Mesothelial cell of epicardium (in vitro differentiated cells): ENCODE measurements at regions not wholly inside any gene's neighbourhood (a gene's known extent, or its start where the extent isn't known, plus 50 kb on each side); places are given as distances from the start of the nearest gene placed in this dataset.

ENCODE experiments used
- DNase-seq, 2 experiments: peaks; one replicate each; pipeline ENCODE4 v3.0.0; 2021; ENCODE audit warnings: low spot score in 2 of 2; ENCODE audit not compliant: unreplicated experiment in 2 of 2
- H3K27ac Mint-ChIP-seq: 2 replicates; pipeline ENCODE4 v1.8.0; 2021; ENCODE audit warnings: mixed read lengths
- H3K27me3 Mint-ChIP-seq: 2 replicates; pipeline ENCODE4 v1.8.0; 2021; ENCODE audit warnings: low read depth, mixed read lengths
- H3K36me3 Mint-ChIP-seq: 2 replicates; pipeline ENCODE4 v1.8.0; 2021; ENCODE audit warnings: mixed read lengths
- H3K4me1 Mint-ChIP-seq: 2 replicates; pipeline ENCODE4 v1.8.0; 2021; ENCODE audit warnings: mixed read lengths
- H3K4me3 Mint-ChIP-seq: 2 replicates; pipeline ENCODE4 v1.8.0; 2021; ENCODE audit warnings: mild to moderate bottlenecking, moderate library complexity, mixed read lengths
- H3K9me3 Mint-ChIP-seq: 2 replicates; pipeline ENCODE4 v1.8.0; 2021; ENCODE audit warnings: mixed read lengths
- TF ChIP-seq, protein P1 (sequence below): fragments of 200-600 bp; sonication (generic); IDR thresholded peaks from one replicate; pipeline ENCODE4 v1.5.0; 2021; ENCODE audit warnings: antibody characterized with exemption; ENCODE audit not compliant: unreplicated experiment

DNA sequence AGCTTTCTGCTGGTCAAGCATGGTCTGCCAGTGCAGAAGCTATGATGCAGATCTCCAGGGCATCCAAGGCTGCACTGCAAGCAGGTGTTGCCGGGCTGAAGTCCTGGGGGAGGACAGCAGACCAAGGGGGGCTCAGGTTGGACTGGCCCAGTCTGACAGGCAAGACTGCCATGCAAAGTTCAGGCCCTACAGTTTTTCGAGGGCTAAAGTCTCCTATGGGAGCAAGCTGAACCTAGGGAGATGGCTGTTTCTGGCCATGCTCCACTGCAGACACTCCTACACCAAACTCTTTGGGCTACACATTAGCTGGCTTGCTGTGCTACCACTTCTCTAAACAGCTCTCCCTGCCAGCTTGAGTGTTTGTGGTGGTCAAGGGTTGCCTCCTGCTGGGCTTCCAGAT, 130.0 kb upstream of the SYNCRIP start:
- Mint-ChIP-seq H3K4me1 (no peaks in the 10 kb centered on the region), H3K36me3 (no peaks in the 10 kb centered on the region), H3K4me3 (no peak overlapping the region), H3K27me3 (peaks cover 4% of the 10 kb centered on the region), H3K27ac (no peak overlapping the region), H3K9me3 (peaks cover 13% of the 10 kb centered on the region)
- TF ChIP-seq, protein P1, sequence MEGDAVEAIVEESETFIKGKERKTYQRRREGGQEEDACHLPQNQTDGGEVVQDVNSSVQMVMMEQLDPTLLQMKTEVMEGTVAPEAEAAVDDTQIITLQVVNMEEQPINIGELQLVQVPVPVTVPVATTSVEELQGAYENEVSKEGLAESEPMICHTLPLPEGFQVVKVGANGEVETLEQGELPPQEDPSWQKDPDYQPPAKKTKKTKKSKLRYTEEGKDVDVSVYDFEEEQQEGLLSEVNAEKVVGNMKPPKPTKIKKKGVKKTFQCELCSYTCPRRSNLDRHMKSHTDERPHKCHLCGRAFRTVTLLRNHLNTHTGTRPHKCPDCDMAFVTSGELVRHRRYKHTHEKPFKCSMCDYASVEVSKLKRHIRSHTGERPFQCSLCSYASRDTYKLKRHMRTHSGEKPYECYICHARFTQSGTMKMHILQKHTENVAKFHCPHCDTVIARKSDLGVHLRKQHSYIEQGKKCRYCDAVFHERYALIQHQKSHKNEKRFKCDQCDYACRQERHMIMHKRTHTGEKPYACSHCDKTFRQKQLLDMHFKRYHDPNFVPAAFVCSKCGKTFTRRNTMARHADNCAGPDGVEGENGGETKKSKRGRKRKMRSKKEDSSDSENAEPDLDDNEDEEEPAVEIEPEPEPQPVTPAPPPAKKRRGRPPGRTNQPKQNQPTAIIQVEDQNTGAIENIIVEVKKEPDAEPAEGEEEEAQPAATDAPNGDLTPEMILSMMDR, result no peak
- no peak for DNase-seq

DNA sequence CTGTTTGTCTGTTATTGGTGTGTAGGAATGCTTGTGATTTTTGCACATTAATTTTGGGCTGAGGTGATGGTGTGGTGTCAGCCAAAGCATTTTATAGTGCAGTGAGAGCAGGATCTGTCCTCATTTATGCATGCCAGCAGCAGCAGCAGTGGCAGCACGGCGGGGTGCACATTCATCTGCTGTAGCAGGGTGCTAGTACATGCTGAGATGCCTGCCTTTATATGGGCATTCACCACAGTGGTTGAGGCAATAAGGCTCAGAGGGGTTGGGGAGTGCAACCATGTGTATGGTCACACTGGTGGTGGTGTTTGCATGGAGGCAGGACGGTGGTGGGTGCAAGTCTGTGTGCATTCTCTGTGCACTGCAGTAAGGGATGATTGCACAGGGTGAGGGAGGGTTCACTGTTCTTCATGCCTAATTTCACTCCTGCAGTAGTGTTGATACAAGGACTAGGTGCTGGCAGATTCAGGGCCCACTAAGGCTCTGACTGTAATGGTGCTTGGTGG, 129.3 kb upstream of the SYNCRIP start:
- no peaks in the 10 kb centered on the region for H3K36me3 Mint-ChIP-seq
- TF ChIP-seq, protein P1, result no peak
- H3K27ac Mint-ChIP-seq, result no peak overlapping the region
- peaks cover 8% of the 10 kb centered on the region for H3K9me3 Mint-ChIP-seq
- peaks cover 4% of the 10 kb centered on the region for H3K27me3 Mint-ChIP-seq
- no peak overlapping the region for H3K4me3 Mint-ChIP-seq
- H3K4me1 Mint-ChIP-seq, result no peaks in the 10 kb centered on the region
- DNase-seq, result no peak

DNA sequence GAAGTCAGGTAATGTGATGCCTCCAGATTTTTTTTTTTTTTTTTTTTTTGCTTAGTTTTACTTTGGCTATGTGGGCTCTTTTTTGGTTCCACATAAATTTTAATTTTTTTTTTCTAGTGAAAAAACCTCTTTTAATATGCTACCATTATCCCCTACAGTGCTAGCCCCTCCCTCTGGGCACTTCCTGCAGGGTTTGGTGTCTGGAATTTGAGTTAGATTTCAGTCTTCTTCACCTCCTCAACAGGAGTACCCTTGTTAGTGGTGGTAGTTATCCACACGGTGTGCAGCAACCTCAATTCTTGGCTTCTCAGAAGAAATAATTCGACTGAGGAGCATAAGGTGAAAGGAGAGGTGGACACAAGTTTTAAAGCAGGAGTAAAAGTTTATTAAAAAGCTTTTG, 128.8 kb upstream of the SYNCRIP start:
- Mint-ChIP-seq H3K9me3 (peaks cover 6% of the 10 kb centered on the region), H3K27me3 (peaks cover 4% of the 10 kb centered on the region), H3K4me1 (no peaks in the 10 kb centered on the region), H3K27ac (no peak overlapping the region), H3K36me3 (no peaks in the 10 kb centered on the region), H3K4me3 (no peak overlapping the region)
- TF ChIP-seq, protein P1, result no peak
- DNase-seq, result no peak

DNA sequence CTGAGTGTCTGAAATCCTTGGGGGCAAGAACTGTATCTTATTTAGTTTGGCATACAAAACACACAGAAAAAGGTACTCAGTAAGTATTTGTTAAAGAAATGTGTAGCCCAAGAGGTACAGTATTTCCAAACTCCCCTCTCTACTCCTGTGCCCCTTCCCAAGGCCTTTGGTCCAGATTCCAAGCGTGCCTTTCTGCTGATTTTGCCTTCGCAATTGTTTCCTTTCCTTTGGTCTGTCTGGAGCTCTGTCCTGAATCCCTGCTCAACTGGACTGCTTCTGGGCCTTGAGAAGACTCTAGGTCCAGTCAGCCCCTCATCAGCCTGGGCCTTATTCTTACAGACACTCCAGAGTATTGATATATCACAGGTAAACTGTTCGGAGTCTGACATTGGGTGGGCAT, 122.2 kb upstream of the SYNCRIP start:
- no peaks in the 10 kb centered on the region for H3K27me3 Mint-ChIP-seq
- no peaks in the 10 kb centered on the region for H3K36me3 Mint-ChIP-seq
- peak overlapping the region; percentile 36 for H3K27ac Mint-ChIP-seq
- DNase-seq, result no peak
- peaks cover 15% of the 10 kb centered on the region for H3K9me3 Mint-ChIP-seq
- TF ChIP-seq, protein P1, result no peak
- H3K4me1 Mint-ChIP-seq, result peaks cover 3% of the 10 kb centered on the region
- H3K4me3 Mint-ChIP-seq, result no peak overlapping the region

DNA sequence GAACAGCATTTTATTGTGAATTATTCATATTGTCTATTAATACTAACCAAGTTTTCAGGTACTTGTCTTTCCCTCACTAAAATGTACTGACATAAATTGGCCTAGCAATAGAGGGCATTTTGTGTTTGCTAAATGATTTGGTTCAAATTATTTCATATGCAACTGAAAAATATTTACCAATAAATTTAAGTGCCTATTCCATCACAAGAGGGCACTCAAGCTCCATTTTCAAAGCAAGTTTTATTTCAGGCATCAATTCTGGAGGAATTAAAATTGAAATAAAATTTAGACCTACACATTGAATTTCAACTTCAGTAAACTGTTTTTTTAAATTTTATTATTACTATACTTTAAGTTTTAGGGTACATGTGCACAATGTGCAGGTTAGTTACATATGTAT, 114.3 kb upstream of the SYNCRIP start:
- Mint-ChIP-seq H3K36me3 (no peaks in the 10 kb centered on the region), H3K4me1 (peaks cover 11% of the 10 kb centered on the region), H3K9me3 (peaks cover 19% of the 10 kb centered on the region), H3K27me3 (no peaks in the 10 kb centered on the region), H3K27ac (no peak overlapping the region), H3K4me3 (no peak overlapping the region)
- TF ChIP-seq, protein P1, result peak; percentile 55
- DNase-seq, result no peak

DNA sequence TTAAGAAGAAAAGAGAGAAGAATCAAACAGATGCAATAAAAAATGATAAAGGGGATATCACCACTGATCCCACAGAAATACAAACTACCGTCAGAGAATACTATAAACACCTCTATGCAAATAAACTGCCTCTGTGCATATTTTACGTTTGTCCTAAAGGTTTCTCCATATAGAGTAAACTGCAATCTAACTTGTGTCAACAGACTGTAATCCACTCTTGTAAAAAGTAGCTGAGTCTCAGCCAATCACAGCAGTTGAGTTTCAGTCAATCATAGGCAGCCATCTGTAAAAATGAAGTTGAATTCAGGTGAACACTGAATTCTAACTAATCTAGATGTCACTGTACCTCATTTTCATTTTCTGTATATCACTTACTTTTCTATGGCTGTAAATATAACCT, 112.2 kb upstream of the SYNCRIP start:
- H3K4me3 Mint-ChIP-seq, result no peak overlapping the region
- H3K4me1 Mint-ChIP-seq, result peaks cover 11% of the 10 kb centered on the region
- no peaks in the 10 kb centered on the region for H3K36me3 Mint-ChIP-seq
- no peaks in the 10 kb centered on the region for H3K27me3 Mint-ChIP-seq
- H3K27ac Mint-ChIP-seq, result no peak overlapping the region
- DNase-seq, result no peak
- TF ChIP-seq, protein P1, result no peak
- peaks cover 5% of the 10 kb centered on the region for H3K9me3 Mint-ChIP-seq
